ENCODE measurements at regions not wholly inside any gene's neighbourhood (a gene's known extent, or its start where the extent isn't known, plus 50 kb on each side); places are given as distances from the start of the nearest gene placed in this dataset.

DNA sequence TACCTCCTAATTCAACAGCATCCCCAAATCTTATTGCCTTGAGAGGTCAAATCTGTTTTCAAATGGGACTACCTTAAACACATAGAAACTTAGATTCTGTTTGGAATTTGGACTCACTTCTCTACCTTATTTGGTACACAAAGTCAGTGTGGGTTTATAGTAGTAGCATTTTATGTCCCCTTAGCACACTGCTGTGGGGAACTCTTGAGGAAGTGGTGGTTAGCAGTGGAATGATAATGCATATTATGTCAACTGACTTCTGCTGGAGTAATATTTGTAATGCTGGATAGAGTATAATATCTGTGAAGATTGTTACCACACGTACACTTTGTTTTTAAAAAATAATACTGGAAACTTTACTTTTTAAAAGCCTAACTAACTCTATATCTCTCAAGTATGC, 386.3 kb downstream of the NDFIP2 start:
- no peak for DNase-seq
- no peak for ATAC-seq (ENCODE audit: low FRiP score in 2 of 2)
- Histone ChIP-seq H3K27me3 (no peaks in the 10 kb centered on the region), H3K4me1 (no peaks in the 10 kb centered on the region), H3K27ac (peak overlapping the region in 1 of 4 donors; percentile 48), H3K4me3 (no peak overlapping the region), H3K36me3 (no peaks in the 10 kb centered on the region), H3K9me3 (no peaks in the 10 kb centered on the region)
- TF ChIP-seq POLR2A (IDR thresholded peaks at IDR 0.05) (no peak), EP300 (IDR thresholded peaks at IDR 0.05) (no peak), POLR2AphosphoS5 (IDR thresholded peaks at IDR 0.05) (no peak)
- TF ChIP-seq, protein P1, sequence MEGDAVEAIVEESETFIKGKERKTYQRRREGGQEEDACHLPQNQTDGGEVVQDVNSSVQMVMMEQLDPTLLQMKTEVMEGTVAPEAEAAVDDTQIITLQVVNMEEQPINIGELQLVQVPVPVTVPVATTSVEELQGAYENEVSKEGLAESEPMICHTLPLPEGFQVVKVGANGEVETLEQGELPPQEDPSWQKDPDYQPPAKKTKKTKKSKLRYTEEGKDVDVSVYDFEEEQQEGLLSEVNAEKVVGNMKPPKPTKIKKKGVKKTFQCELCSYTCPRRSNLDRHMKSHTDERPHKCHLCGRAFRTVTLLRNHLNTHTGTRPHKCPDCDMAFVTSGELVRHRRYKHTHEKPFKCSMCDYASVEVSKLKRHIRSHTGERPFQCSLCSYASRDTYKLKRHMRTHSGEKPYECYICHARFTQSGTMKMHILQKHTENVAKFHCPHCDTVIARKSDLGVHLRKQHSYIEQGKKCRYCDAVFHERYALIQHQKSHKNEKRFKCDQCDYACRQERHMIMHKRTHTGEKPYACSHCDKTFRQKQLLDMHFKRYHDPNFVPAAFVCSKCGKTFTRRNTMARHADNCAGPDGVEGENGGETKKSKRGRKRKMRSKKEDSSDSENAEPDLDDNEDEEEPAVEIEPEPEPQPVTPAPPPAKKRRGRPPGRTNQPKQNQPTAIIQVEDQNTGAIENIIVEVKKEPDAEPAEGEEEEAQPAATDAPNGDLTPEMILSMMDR (IDR thresholded peaks at IDR 0.05) = no peak
- 50 to 63% methylated on average over 1 of the region's 1 CpG for WGBS, 2 donors

DNA sequence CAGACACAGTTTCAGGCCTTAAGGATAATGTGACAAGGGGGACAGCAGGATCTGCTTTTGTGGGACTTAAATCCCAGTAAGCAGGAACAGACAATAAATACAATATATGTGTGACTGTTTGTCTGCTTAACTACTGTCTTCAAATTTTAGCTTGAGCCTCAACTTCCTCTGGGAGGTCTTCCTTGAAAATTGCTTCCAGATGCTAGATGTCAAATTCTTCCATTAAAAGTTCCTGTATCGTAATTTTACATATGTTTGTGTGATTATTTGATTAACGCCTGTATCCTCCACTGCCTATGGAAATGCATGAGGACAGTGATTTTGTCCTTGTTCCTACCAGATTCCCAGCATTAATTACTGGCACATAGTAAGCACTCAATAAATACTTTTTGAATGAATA, 385.5 kb downstream of the NDFIP2 start:
- Histone ChIP-seq H3K27ac (no peak overlapping the region), H3K36me3 (no peaks in the 10 kb centered on the region), H3K27me3 (no peaks in the 10 kb centered on the region), H3K9me3 (no peaks in the 10 kb centered on the region), H3K4me1 (no peaks in the 10 kb centered on the region), H3K4me3 (no peak overlapping the region)
- TF ChIP-seq, protein P1 (IDR thresholded peaks at IDR 0.05) = no peak
- TF ChIP-seq POLR2AphosphoS5 (IDR thresholded peaks at IDR 0.05) (no peak), EP300 (IDR thresholded peaks at IDR 0.05) (no peak), POLR2A (IDR thresholded peaks at IDR 0.05) (no peak)
- DNase-seq (no peak), ATAC-seq (ENCODE audit: low FRiP score in 2 of 2) (no peak)
- WGBS, 2 donors = 89 to 95% methylated on average over 2 of the region's 2 CpGs

GRCh38 chr13:79862515-79862914, 381.6 kb downstream of the NDFIP2 start:
- no peaks in the 10 kb centered on the region for H3K36me3 ChIP-seq
- no peak for TF ChIP-seq EP300 (IDR thresholded peaks at IDR 0.05)
- no peak for TF ChIP-seq POLR2A (IDR thresholded peaks at IDR 0.05)
- no peak for TF ChIP-seq POLR2AphosphoS5 (IDR thresholded peaks at IDR 0.05)
- TF ChIP-seq, protein P1 (IDR thresholded peaks at IDR 0.05) = no peak
- H3K4me1 ChIP-seq = no peaks in the 10 kb centered on the region
- DNase-seq = no peak
- H3K4me3 ChIP-seq = no peak overlapping the region
- 68 to 78% methylated on average over 2 of the region's 2 CpGs for WGBS, 2 donors
- ATAC-seq (ENCODE audit: low FRiP score in 2 of 2) = no peak
- no peak overlapping the region for H3K27ac ChIP-seq
- no peaks in the 10 kb centered on the region for H3K9me3 ChIP-seq
- no peaks in the 10 kb centered on the region for H3K27me3 ChIP-seq

DNA sequence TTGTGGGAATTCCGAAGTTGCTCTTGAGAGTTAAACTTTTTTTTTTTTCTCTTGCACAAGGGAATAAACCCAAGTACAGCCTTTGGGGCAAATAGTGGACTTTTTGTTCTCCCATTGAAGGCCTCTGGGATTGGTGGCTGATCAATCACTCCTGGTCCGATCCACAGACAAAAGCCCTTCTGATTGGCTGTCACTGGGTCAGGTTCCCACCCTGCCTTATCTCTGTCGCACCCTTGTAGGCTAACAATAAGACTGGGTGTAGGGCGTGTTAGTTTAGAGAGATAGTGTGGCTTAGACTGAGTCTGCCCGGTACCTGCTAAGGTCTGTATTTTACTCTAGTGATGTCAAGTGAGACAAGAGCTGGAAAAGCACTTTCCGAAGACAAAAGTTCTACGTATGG, 380.8 kb downstream of the NDFIP2 start:
- ATAC-seq (ENCODE audit: low FRiP score in 2 of 2) = no peak
- Histone ChIP-seq H3K4me1 (no peaks in the 10 kb centered on the region), H3K9me3 (no peaks in the 10 kb centered on the region), H3K36me3 (no peaks in the 10 kb centered on the region), H3K27ac (no peak overlapping the region), H3K27me3 (no peaks in the 10 kb centered on the region), H3K4me3 (no peak overlapping the region)
- no peak for DNase-seq
- WGBS, 2 donors = 78 to 84% methylated on average over 7 of the region's 7 CpGs
- no peak for TF ChIP-seq EP300 (IDR thresholded peaks at IDR 0.05)
- TF ChIP-seq, protein P1 (IDR thresholded peaks at IDR 0.05) = no peak
- TF ChIP-seq POLR2AphosphoS5 (IDR thresholded peaks at IDR 0.05) = no peak
- TF ChIP-seq POLR2A (IDR thresholded peaks at IDR 0.05) = no peak

- 92 to 100% methylated on average over 3 of the region's 3 CpGs for WGBS, 2 donors
- Histone ChIP-seq H3K27me3 (no peaks in the 10 kb centered on the region), H3K4me3 (no peak overlapping the region), H3K9me3 (no peaks in the 10 kb centered on the region), H3K4me1 (no peaks in the 10 kb centered on the region), H3K27ac (no peak overlapping the region), H3K36me3 (no peaks in the 10 kb centered on the region)
- TF ChIP-seq EP300 (IDR thresholded peaks at IDR 0.05) = no peak
- no peak for TF ChIP-seq POLR2AphosphoS5 (IDR thresholded peaks at IDR 0.05)
- no peak for TF ChIP-seq POLR2A (IDR thresholded peaks at IDR 0.05)
- TF ChIP-seq, protein P1 (IDR thresholded peaks at IDR 0.05) = no peak
- no peak for DNase-seq
- ATAC-seq (ENCODE audit: low FRiP score in 2 of 2) = no peak
These were observed 379.8 kb downstream of the NDFIP2 start for GRCh38 chr13:79860791-79861190.
